RCC 7860 (cell line): ENCODE measurements at regions not wholly inside any gene's neighbourhood (a gene's known extent, or its start where the extent isn't known, plus 50 kb on each side); places are given as distances from the start of the nearest gene placed in this dataset.
"Not testable (repeated sequence)": the region's sequence is repeated elsewhere in the genome, so short reads cannot be mapped to it uniquely, and the experiment has no call there.

ENCODE experiments used
- DNase-seq: peaks from one replicate; pipeline ENCODE4 v3.0.0-alpha.2; 2015; ENCODE audit warnings: low spot score
- FAIRE-seq: peaks from 2 replicates; lab custom pipeline; 2012; peaks lifted over from hg19 to GRCh38; lab: Jason Lieb, UNC

- FAIRE-seq, result no peak
Measured at GRCh38 chr2:116317111-116317510, 1497.4 kb upstream of the DDX18 start.

GRCh38 chr2:116318551-116318950 is 1495.9 kb upstream of the DDX18 start:
- FAIRE-seq, DNase-seq: not testable (repeated sequence)

More at GRCh38 chr2:116317111-116317510, 1497.4 kb upstream of the DDX18 start:
- DNase-seq, result no peak

GRCh38 chr2:116319001-116319400 is 1495.5 kb upstream of the DDX18 start:
- DNase-seq (no peak), FAIRE-seq (no peak)

- FAIRE-seq, result no peak
- no peak for DNase-seq
Measured at GRCh38 chr2:116319935-116320334, 1494.6 kb upstream of the DDX18 start.

- DNase-seq (no peak), FAIRE-seq (no peak)
Measured at GRCh38 chr2:116329280-116329679, 1485.2 kb upstream of the DDX18 start.

- FAIRE-seq (no peak), DNase-seq (no peak)
Measured at GRCh38 chr2:116340690-116341089, 1473.8 kb upstream of the DDX18 start.

GRCh38 chr2:116366212-116366611 is 1448.3 kb upstream of the DDX18 start:
- DNase-seq (no peak), FAIRE-seq (no peak)

- no peak for DNase-seq
Measured at GRCh38 chr2:116378786-116379185, 1435.7 kb upstream of the DDX18 start.

GRCh38 chr2:116411211-116411610 is 1403.3 kb upstream of the DDX18 start:
- FAIRE-seq (no peak), DNase-seq (no peak)

More at GRCh38 chr2:116378786-116379185, 1435.7 kb upstream of the DDX18 start:
- no peak for FAIRE-seq

GRCh38 chr2:116413659-116414058 is 1400.8 kb upstream of the DDX18 start:
- FAIRE-seq, result no peak
- DNase-seq, result no peak

- DNase-seq (no peak), FAIRE-seq (no peak)
Measured at GRCh38 chr2:116416731-116417377, 1397.6 kb upstream of the DDX18 start.

- no peak for FAIRE-seq
Measured at GRCh38 chr2:116435648-116436047, 1378.8 kb upstream of the DDX18 start.

GRCh38 chr2:116440104-116440653 is 1374.3 kb upstream of the DDX18 start:
- DNase-seq, result no peak
- no peak for FAIRE-seq

More at GRCh38 chr2:116435648-116436047, 1378.8 kb upstream of the DDX18 start:
- DNase-seq, result no peak

- FAIRE-seq (no peak), DNase-seq (no peak)
Measured at GRCh38 chr2:116442418-116442817, 1372.1 kb upstream of the DDX18 start.

- no peak for FAIRE-seq
- no peak for DNase-seq
Measured at GRCh38 chr2:116444256-116444872, 1370.1 kb upstream of the DDX18 start.

- no peak for FAIRE-seq
Measured at GRCh38 chr2:116450990-116451389, 1363.5 kb upstream of the DDX18 start.

GRCh38 chr2:116452651-116453050 is 1361.8 kb upstream of the DDX18 start:
- DNase-seq, result no peak
- no peak for FAIRE-seq

More at GRCh38 chr2:116450990-116451389, 1363.5 kb upstream of the DDX18 start:
- no peak for DNase-seq

GRCh38 chr2:116456429-116456828 is 1358.1 kb upstream of the DDX18 start:
- FAIRE-seq, result no peak

GRCh38 chr2:116467243-116467642 is 1347.2 kb upstream of the DDX18 start:
- DNase-seq (no peak), FAIRE-seq (no peak)

More at GRCh38 chr2:116456429-116456828, 1358.1 kb upstream of the DDX18 start:
- DNase-seq, result no peak

- FAIRE-seq, result no peak
Measured at GRCh38 chr2:116477229-116477628, 1337.3 kb upstream of the DDX18 start.

GRCh38 chr2:116487336-116487735 is 1327.2 kb upstream of the DDX18 start:
- DNase-seq, result peak; percentile 73
- peak; percentile 78 for FAIRE-seq

More at GRCh38 chr2:116477229-116477628, 1337.3 kb upstream of the DDX18 start:
- no peak for DNase-seq

- no peak for DNase-seq
- no peak for FAIRE-seq
Measured at GRCh38 chr2:116489292-116489691, 1325.2 kb upstream of the DDX18 start.
